Astrocyte of the cerebellum (primary cell): ENCODE measurements at regions not wholly inside any gene's neighbourhood (a gene's known extent, or its start where the extent isn't known, plus 50 kb on each side); places are given as distances from the start of the nearest gene placed in this dataset.

Source experiments
- DNase-seq: peaks from one replicate; pipeline ENCODE4 v3.0.0-alpha.2; 2011; ENCODE audit warnings: low read depth
- H3K4me3 ChIP-seq: 2 replicates; pipeline ENCODE4 v1.5.1; 2011; ENCODE audit warnings: mild to moderate bottlenecking, low read depth, low read length, moderate library complexity
- CTCF ChIP-seq: IDR thresholded peaks from 2 replicates; pipeline ENCODE4 v1.5.1; 2012; ENCODE audit warnings: low read length, low read depth, moderate library complexity, mild to moderate bottlenecking; ENCODE audit errors: missing control alignments
- in situ Hi-C: cut with HindIII; loops from 2 replicates; pipeline ENCODE4 v1.10.0; 2017; ENCODE audit warnings: low sequenced_read_pairs

GRCh38 chr10:128866551-128866950 is 600.5 kb upstream of the MGMT start:
- DNase-seq = no peak
- TF ChIP-seq CTCF = no peak
- in situ Hi-C loops = no loop called here
- no peak overlapping the region for H3K4me3 ChIP-seq

GRCh38 chr10:128867210-128867609 is 599.8 kb upstream of the MGMT start:
- TF ChIP-seq CTCF = no peak
- DNase-seq = no peak
- in situ Hi-C loops = no loop called here
- no peak overlapping the region for H3K4me3 ChIP-seq

- no peak overlapping the region for H3K4me3 ChIP-seq
- TF ChIP-seq CTCF = no peak
- DNase-seq = no peak
- in situ Hi-C loops = no loop called here
These were observed 599.2 kb upstream of the MGMT start for GRCh38 chr10:128867819-128868218.

- no peak overlapping the region for H3K4me3 ChIP-seq
- no peak for DNase-seq
- in situ Hi-C loops = no loop called here
- no peak for TF ChIP-seq CTCF
These were observed 598.6 kb upstream of the MGMT start for GRCh38 chr10:128868481-128868880.

GRCh38 chr10:128869101-128869749 is 597.8 kb upstream of the MGMT start:
- TF ChIP-seq CTCF = no peak
- DNase-seq = no peak
- no peak overlapping the region for H3K4me3 ChIP-seq
- in situ Hi-C loops = no loop called here

- no peak overlapping the region for H3K4me3 ChIP-seq
- in situ Hi-C loops = no loop called here
- DNase-seq = no peak
- no peak for TF ChIP-seq CTCF
These were observed 596.0 kb upstream of the MGMT start for GRCh38 chr10:128870830-128871597.
